ENCODE measurements at regions not wholly inside any gene's neighbourhood (a gene's known extent, or its start where the extent isn't known, plus 50 kb on each side); places are given as distances from the start of the nearest gene placed in this dataset.
"Not testable (repeated sequence)": the region's sequence is repeated elsewhere in the genome, so short reads cannot be mapped to it uniquely, and the experiment has no call there.

- H3K4me3 ChIP-seq (ENCODE audit: low read length): no peak overlapping the region
- no peaks in the 10 kb centered on the region for H3K4me1 Mint-ChIP-seq
- H3K36me3 Mint-ChIP-seq: no peaks in the 10 kb centered on the region
- H3K9me3 Mint-ChIP-seq: peaks cover 0 to 2% (median 0%) of the 10 kb centered on the region in 5 donors
- ChIA-PET CTCF (no interaction called here), POLR2A (no interaction called here)
- H3K27ac Mint-ChIP-seq: peak overlapping the region in 1 of 8 donors; percentile 43
- H3K36me3 ChIP-seq (ENCODE audit: insufficient read depth, low read length): no peaks in the 10 kb centered on the region
- DNase-seq: no peak
- no peaks in the 10 kb centered on the region for H3K9me3 ChIP-seq (ENCODE audit: low read length)
- no peak overlapping the region for H3K4me3 Mint-ChIP-seq
- no peak overlapping the region for H3K27ac ChIP-seq (ENCODE audit: low read depth, low read length)
- H3K27me3 Mint-ChIP-seq: peaks cover 0 to under 1% of the 10 kb centered on the region in 2 donors
- H3K27me3 ChIP-seq (ENCODE audit: insufficient read depth, low read length, poor library complexity, severe bottlenecking): no peaks in the 10 kb centered on the region
- H3K4me1 ChIP-seq (ENCODE audit: insufficient read depth, low read length): no peaks in the 10 kb centered on the region
Measured at GRCh38 chr9:135357863-135358551, 121.6 kb upstream of the PPP1R26 start.

GRCh38 chr9:135358552-135358940 lies 121.0 kb upstream of the PPP1R26 start:
- H3K27me3 Mint-ChIP-seq: peaks cover 0 to 3% of the 10 kb centered on the region in 2 donors
- no peaks in the 10 kb centered on the region for H3K36me3 ChIP-seq (ENCODE audit: insufficient read depth, low read length)
- no peaks in the 10 kb centered on the region for H3K36me3 Mint-ChIP-seq
- H3K4me3 ChIP-seq (ENCODE audit: low read length): no peak overlapping the region
- no peak overlapping the region for H3K4me3 Mint-ChIP-seq
- H3K4me1 Mint-ChIP-seq: no peaks in the 10 kb centered on the region
- H3K27ac ChIP-seq (ENCODE audit: low read depth, low read length): no peak overlapping the region
- no peaks in the 10 kb centered on the region for H3K27me3 ChIP-seq (ENCODE audit: insufficient read depth, low read length, poor library complexity, severe bottlenecking)
- peaks cover 0 to 2% (median 0%) of the 10 kb centered on the region in 5 donors for H3K9me3 Mint-ChIP-seq
- DNase-seq: no peak
- H3K27ac Mint-ChIP-seq: no peak overlapping the region
- H3K4me1 ChIP-seq (ENCODE audit: insufficient read depth, low read length): no peaks in the 10 kb centered on the region
- POLR2A ChIA-PET: no interaction called here
- no peaks in the 10 kb centered on the region for H3K9me3 ChIP-seq (ENCODE audit: low read length)
- CTCF ChIA-PET: no interaction called here

- DNase-seq: no peak
- H3K27ac Mint-ChIP-seq: no peak overlapping the region
- H3K9me3 Mint-ChIP-seq: peaks cover 0 to 2% (median 0%) of the 10 kb centered on the region in 5 donors
- Histone ChIP-seq H3K9me3 (ENCODE audit: low read length) (no peaks in the 10 kb centered on the region), H3K27ac (ENCODE audit: low read depth, low read length) (no peak overlapping the region), H3K4me1 (ENCODE audit: insufficient read depth, low read length) (no peaks in the 10 kb centered on the region), H3K27me3 (ENCODE audit: insufficient read depth, low read length, poor library complexity, severe bottlenecking) (no peaks in the 10 kb centered on the region), H3K36me3 (ENCODE audit: insufficient read depth, low read length) (no peaks in the 10 kb centered on the region), H3K4me3 (ENCODE audit: low read length) (no peak overlapping the region)
- ChIA-PET POLR2A (no interaction called here), CTCF (no interaction called here)
- peaks cover 0 to 3% of the 10 kb centered on the region in 2 donors for H3K27me3 Mint-ChIP-seq
- no peaks in the 10 kb centered on the region for H3K36me3 Mint-ChIP-seq
- H3K4me1 Mint-ChIP-seq: no peaks in the 10 kb centered on the region
- H3K4me3 Mint-ChIP-seq: no peak overlapping the region
Measured at GRCh38 chr9:135359764-135360163, 119.8 kb upstream of the PPP1R26 start.

GRCh38 chr9:135360617-135361016 lies 119.0 kb upstream of the PPP1R26 start:
- Mint-ChIP-seq H3K27me3 (peaks cover 0 to 3% of the 10 kb centered on the region in 2 donors), H3K9me3 (peaks cover 0 to 2% (median 0%) of the 10 kb centered on the region in 5 donors), H3K4me3 (no peak overlapping the region), H3K36me3 (no peaks in the 10 kb centered on the region), H3K4me1 (no peaks in the 10 kb centered on the region), H3K27ac (no peak overlapping the region)
- H3K36me3 ChIP-seq (ENCODE audit: insufficient read depth, low read length): no peaks in the 10 kb centered on the region
- H3K4me3 ChIP-seq (ENCODE audit: low read length): no peak overlapping the region
- no peaks in the 10 kb centered on the region for H3K27me3 ChIP-seq (ENCODE audit: insufficient read depth, low read length, poor library complexity, severe bottlenecking)
- no peak overlapping the region for H3K27ac ChIP-seq (ENCODE audit: low read depth, low read length)
- ChIA-PET POLR2A (no interaction called here), CTCF (no interaction called here)
- H3K4me1 ChIP-seq (ENCODE audit: insufficient read depth, low read length): no peaks in the 10 kb centered on the region
- no peaks in the 10 kb centered on the region for H3K9me3 ChIP-seq (ENCODE audit: low read length)
- DNase-seq: no peak

- CTCF ChIA-PET, POLR2A ChIA-PET: not testable (repeated sequence)
Measured at GRCh38 chr9:135361668-135362067, 117.9 kb upstream of the PPP1R26 start.

GRCh38 chr9:135363596-135363995 lies 116.0 kb upstream of the PPP1R26 start:
- Mint-ChIP-seq H3K27me3 (peaks cover 0 to 3% of the 10 kb centered on the region in 2 donors), H3K27ac (peak overlapping the region in 1 of 8 donors; percentile 58), H3K4me1 (no peaks in the 10 kb centered on the region), H3K36me3 (no peaks in the 10 kb centered on the region), H3K9me3 (peaks cover 0 to 2% (median 0%) of the 10 kb centered on the region in 5 donors), H3K4me3 (no peak overlapping the region)
- H3K36me3 ChIP-seq (ENCODE audit: insufficient read depth, low read length): no peaks in the 10 kb centered on the region
- DNase-seq: no peak
- H3K27ac ChIP-seq (ENCODE audit: low read depth, low read length): no peak overlapping the region
- no peaks in the 10 kb centered on the region for H3K4me1 ChIP-seq (ENCODE audit: insufficient read depth, low read length)
- H3K9me3 ChIP-seq (ENCODE audit: low read length): no peaks in the 10 kb centered on the region
- H3K4me3 ChIP-seq (ENCODE audit: low read length): no peak overlapping the region
- H3K27me3 ChIP-seq (ENCODE audit: insufficient read depth, low read length, poor library complexity, severe bottlenecking): no peaks in the 10 kb centered on the region
- ChIA-PET CTCF (no interaction called here), POLR2A (no interaction called here)

More at GRCh38 chr9:135361668-135362067, 117.9 kb upstream of the PPP1R26 start:
- H3K36me3 ChIP-seq (ENCODE audit: insufficient read depth, low read length); H3K9me3 ChIP-seq (ENCODE audit: low read length); H3K9me3 Mint-ChIP-seq; H3K4me3 Mint-ChIP-seq; H3K27me3 Mint-ChIP-seq; H3K27ac Mint-ChIP-seq; H3K4me1 ChIP-seq (ENCODE audit: insufficient read depth, low read length); H3K27me3 ChIP-seq (ENCODE audit: insufficient read depth, low read length, poor library complexity, severe bottlenecking); H3K4me1 Mint-ChIP-seq; H3K27ac ChIP-seq (ENCODE audit: low read depth, low read length); H3K4me3 ChIP-seq (ENCODE audit: low read length); H3K36me3 Mint-ChIP-seq; DNase-seq: not testable (repeated sequence)

- no peak overlapping the region for H3K27ac ChIP-seq (ENCODE audit: low read depth, low read length)
- H3K27me3 ChIP-seq (ENCODE audit: insufficient read depth, low read length, poor library complexity, severe bottlenecking): no peaks in the 10 kb centered on the region
- DNase-seq: no peak
- H3K9me3 Mint-ChIP-seq: peaks cover 0 to 2% (median 0%) of the 10 kb centered on the region in 5 donors
- no peaks in the 10 kb centered on the region for H3K4me1 ChIP-seq (ENCODE audit: insufficient read depth, low read length)
- H3K27me3 Mint-ChIP-seq: peaks cover 0 to 3% of the 10 kb centered on the region in 2 donors
- ChIA-PET CTCF (no interaction called here), POLR2A (no interaction called here)
- no peaks in the 10 kb centered on the region for H3K36me3 Mint-ChIP-seq
- no peak overlapping the region for H3K4me3 ChIP-seq (ENCODE audit: low read length)
- no peaks in the 10 kb centered on the region for H3K4me1 Mint-ChIP-seq
- H3K4me3 Mint-ChIP-seq: no peak overlapping the region
- H3K27ac Mint-ChIP-seq: no peak overlapping the region
- no peaks in the 10 kb centered on the region for H3K9me3 ChIP-seq (ENCODE audit: low read length)
- H3K36me3 ChIP-seq (ENCODE audit: insufficient read depth, low read length): no peaks in the 10 kb centered on the region
Measured at GRCh38 chr9:135365013-135365768, 114.4 kb upstream of the PPP1R26 start.

GRCh38 chr9:135366104-135366503 lies 113.5 kb upstream of the PPP1R26 start:
- peaks cover 0 to 2% (median 0%) of the 10 kb centered on the region in 5 donors for H3K9me3 Mint-ChIP-seq
- Histone ChIP-seq H3K4me3 (ENCODE audit: low read length) (no peak overlapping the region), H3K27ac (ENCODE audit: low read depth, low read length) (no peak overlapping the region), H3K36me3 (ENCODE audit: insufficient read depth, low read length) (no peaks in the 10 kb centered on the region), H3K4me1 (ENCODE audit: insufficient read depth, low read length) (no peaks in the 10 kb centered on the region), H3K27me3 (ENCODE audit: insufficient read depth, low read length, poor library complexity, severe bottlenecking) (no peaks in the 10 kb centered on the region), H3K9me3 (ENCODE audit: low read length) (no peaks in the 10 kb centered on the region)
- no peak overlapping the region for H3K4me3 Mint-ChIP-seq
- no peaks in the 10 kb centered on the region for H3K36me3 Mint-ChIP-seq
- CTCF ChIA-PET: no interaction called here
- no peak for DNase-seq
- POLR2A ChIA-PET: no interaction called here
- H3K27ac Mint-ChIP-seq: no peak overlapping the region
- H3K27me3 Mint-ChIP-seq: peaks cover 0 to 3% of the 10 kb centered on the region in 2 donors
- H3K4me1 Mint-ChIP-seq: no peaks in the 10 kb centered on the region
